ENCODE measurements at regions not wholly inside any gene's neighbourhood (a gene's known extent, or its start where the extent isn't known, plus 50 kb on each side); places are given as distances from the start of the nearest gene placed in this dataset.
A peak's percentile ranks its signal among the peaks of the same experiment; 100 is the strongest.
"Not testable (repeated sequence)": the region's sequence is repeated elsewhere in the genome, so short reads cannot be mapped to it uniquely, and the experiment has no call there.

DNA sequence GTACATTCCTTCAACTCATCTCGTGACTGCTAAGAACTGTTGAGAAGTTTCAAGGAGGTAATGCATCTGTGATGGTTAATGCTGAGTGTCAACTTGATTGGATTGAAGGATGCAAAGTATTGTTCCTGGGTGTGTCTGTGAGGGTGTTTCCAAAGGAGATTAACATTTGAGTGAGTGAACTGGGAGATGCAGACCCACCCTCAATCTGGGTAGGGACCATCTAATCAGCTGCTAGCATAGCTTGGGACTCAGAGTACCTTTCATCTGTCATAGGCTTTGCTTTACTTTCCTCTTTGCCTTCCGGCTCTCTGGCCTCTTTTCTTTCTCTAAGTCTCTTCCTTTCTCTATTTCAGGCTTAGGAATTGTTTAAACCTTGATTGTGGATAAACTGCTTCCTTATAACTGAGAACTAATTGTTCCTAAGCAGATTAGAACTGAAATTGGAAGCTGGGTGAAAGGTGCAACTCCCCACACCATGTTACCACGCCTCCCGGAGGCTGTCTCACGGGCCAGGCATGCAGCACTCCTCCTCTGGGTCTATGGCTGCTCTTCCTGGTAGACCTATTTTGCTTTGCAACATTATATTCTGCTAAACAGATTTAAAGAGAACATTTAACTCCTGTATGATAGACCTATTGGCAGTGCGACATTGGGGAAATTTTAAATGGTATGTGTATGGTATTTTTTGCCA, 298.2 kb downstream of the CCSER2 start:
- Histone ChIP-seq H3K4me1 (no peaks in the 10 kb centered on the region), H3K27ac (no peak overlapping the region), H3K27me3 (no peaks in the 10 kb centered on the region), H3K9me3 (no peaks in the 10 kb centered on the region), H3K36me3 (no peaks in the 10 kb centered on the region), H3K4me3 (no peak overlapping the region)
- DNase-seq (no peak), ATAC-seq (no peak)
- WGBS, 2 donors, result 68 to 77% methylated on average over 6 of the region's 6 CpGs
- TF ChIP-seq CTCF (IDR thresholded peaks at IDR 0.05), result no peak
- intact Hi-C loops (cut with DNase I), result no loop called here

GRCh38 chr10:84632866-84633265, 304.5 kb downstream of the CCSER2 start:
- TF ChIP-seq CTCF (IDR thresholded peaks at IDR 0.05), result no peak
- peak in 1 of 8 donors; percentile 53 for ATAC-seq
- no peaks in the 10 kb centered on the region for H3K36me3 ChIP-seq
- intact Hi-C loops (cut with DNase I), result no loop called here
- no peak for DNase-seq
- H3K27ac ChIP-seq, result no peak overlapping the region
- H3K27me3 ChIP-seq, result peaks cover 0 to 3% (median 0%) of the 10 kb centered on the region in 7 donors
- no peak overlapping the region for H3K4me3 ChIP-seq
- H3K4me1 ChIP-seq, result no peaks in the 10 kb centered on the region
- WGBS, 2 donors, result 63 to 66% methylated on average over 5 of the region's 5 CpGs
- peaks cover 0 to 8% (median 0%) of the 10 kb centered on the region in 11 donors for H3K9me3 ChIP-seq

GRCh38 chr10:84634636-84635035, 306.2 kb downstream of the CCSER2 start:
- DNase-seq, result no peak

GRCh38 chr10:84650628-84651027, 322.2 kb downstream of the CCSER2 start:
- WGBS, 2 donors, result 77 to 83% methylated on average over 1 of the region's 1 CpG
- DNase-seq, ATAC-seq: not testable (repeated sequence)

More at GRCh38 chr10:84634636-84635035, 306.2 kb downstream of the CCSER2 start:
- no peak for ATAC-seq
- TF ChIP-seq CTCF (IDR thresholded peaks at IDR 0.05), result no peak
- 82 to 90% methylated on average over 5 of the region's 5 CpGs for WGBS, 2 donors
- intact Hi-C loops (cut with DNase I), result no loop called here
- H3K36me3 ChIP-seq, result no peaks in the 10 kb centered on the region
- H3K9me3 ChIP-seq, result peaks cover 0 to 22% (median 0%) of the 10 kb centered on the region in 11 donors
- H3K4me1 ChIP-seq, result no peaks in the 10 kb centered on the region
- no peak overlapping the region for H3K4me3 ChIP-seq
- no peak overlapping the region for H3K27ac ChIP-seq
- H3K27me3 ChIP-seq, result peaks cover 0 to 3% (median 0%) of the 10 kb centered on the region in 7 donors

GRCh38 chr10:84654671-84655070, 326.3 kb downstream of the CCSER2 start:
- H3K36me3 ChIP-seq, result no peaks in the 10 kb centered on the region
- H3K27me3 ChIP-seq, result no peaks in the 10 kb centered on the region
- intact Hi-C loops (cut with DNase I), result no loop called here
- no peak overlapping the region for H3K27ac ChIP-seq
- no peak for TF ChIP-seq CTCF (IDR thresholded peaks at IDR 0.05)
- no peak overlapping the region for H3K4me3 ChIP-seq
- WGBS, 2 donors, result 53 to 68% methylated on average over 2 of the region's 2 CpGs
- DNase-seq (no peak), ATAC-seq (no peak)
- no peaks in the 10 kb centered on the region for H3K9me3 ChIP-seq
- H3K4me1 ChIP-seq, result no peaks in the 10 kb centered on the region

More at GRCh38 chr10:84650628-84651027, 322.2 kb downstream of the CCSER2 start:
- H3K36me3 ChIP-seq; H3K4me1 ChIP-seq; H3K4me3 ChIP-seq; H3K27me3 ChIP-seq; intact Hi-C loops (cut with DNase I); H3K27ac ChIP-seq: not testable (repeated sequence)
- H3K9me3 ChIP-seq, result peaks cover 0 to 15% (median 0%) of the 10 kb centered on the region in 11 donors
